Fibroblast of lung (primary cell): ENCODE measurements at regions not wholly inside any gene's neighbourhood (a gene's known extent, or its start where the extent isn't known, plus 50 kb on each side); places are given as distances from the start of the nearest gene placed in this dataset.
"Not testable (repeated sequence)": the region's sequence is repeated elsewhere in the genome, so short reads cannot be mapped to it uniquely, and the experiment has no call there.

Experiments
- EZH2 ChIP-seq: IDR thresholded peaks from 2 replicates; pipeline ENCODE4 v1.5.1; 2012; ENCODE audit warnings: low read length, control low read depth, mild to moderate bottlenecking; ENCODE audit errors: missing control alignments
- TF ChIP-seq, protein P1 (sequence below), 2 donors: IDR thresholded peaks in 1 of 2; conservative IDR thresholded peaks in 1 of 2; 1 replicate in 1 of 2; 2 replicates in 1 of 2; pipeline ENCODE4 v1.5.1; 2011 to 2012; ENCODE audit warnings: low read length in 2 of 2, control low read depth in 1 of 2, inconsistent platforms in 1 of 2, low read depth in 1 of 2, mild to moderate bottlenecking in 1 of 2

DNA sequence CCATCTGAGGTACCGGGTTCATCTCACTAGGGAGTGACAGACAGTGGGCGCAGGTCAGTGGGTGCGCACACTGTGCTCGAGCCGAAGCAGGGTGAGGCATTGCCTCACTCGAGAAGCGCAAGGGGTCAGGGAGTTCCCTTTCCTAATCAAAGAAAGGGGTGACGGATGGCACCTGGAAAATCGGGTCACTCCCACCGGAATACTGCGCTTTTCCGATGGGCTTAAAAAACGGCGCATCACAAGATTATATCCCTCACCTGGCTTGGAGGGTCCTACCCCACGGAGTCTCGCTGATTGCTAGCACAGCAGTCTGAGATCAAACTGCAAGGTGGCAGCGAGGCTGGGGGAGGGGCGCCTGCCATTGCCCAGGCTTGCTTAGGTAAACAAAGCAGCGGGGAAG, 91.0 kb upstream of the SATB1 start:
- TF ChIP-seq EZH2 = not testable (repeated sequence)
- TF ChIP-seq, protein P1, sequence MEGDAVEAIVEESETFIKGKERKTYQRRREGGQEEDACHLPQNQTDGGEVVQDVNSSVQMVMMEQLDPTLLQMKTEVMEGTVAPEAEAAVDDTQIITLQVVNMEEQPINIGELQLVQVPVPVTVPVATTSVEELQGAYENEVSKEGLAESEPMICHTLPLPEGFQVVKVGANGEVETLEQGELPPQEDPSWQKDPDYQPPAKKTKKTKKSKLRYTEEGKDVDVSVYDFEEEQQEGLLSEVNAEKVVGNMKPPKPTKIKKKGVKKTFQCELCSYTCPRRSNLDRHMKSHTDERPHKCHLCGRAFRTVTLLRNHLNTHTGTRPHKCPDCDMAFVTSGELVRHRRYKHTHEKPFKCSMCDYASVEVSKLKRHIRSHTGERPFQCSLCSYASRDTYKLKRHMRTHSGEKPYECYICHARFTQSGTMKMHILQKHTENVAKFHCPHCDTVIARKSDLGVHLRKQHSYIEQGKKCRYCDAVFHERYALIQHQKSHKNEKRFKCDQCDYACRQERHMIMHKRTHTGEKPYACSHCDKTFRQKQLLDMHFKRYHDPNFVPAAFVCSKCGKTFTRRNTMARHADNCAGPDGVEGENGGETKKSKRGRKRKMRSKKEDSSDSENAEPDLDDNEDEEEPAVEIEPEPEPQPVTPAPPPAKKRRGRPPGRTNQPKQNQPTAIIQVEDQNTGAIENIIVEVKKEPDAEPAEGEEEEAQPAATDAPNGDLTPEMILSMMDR (conservative IDR thresholded peaks at IDR 0.05 in 1 of 2, IDR thresholded peaks at IDR 0.05 in 1 of 2; ENCODE audit: low read depth in 1 of 2, low read length in 2 of 2) = not testable (repeated sequence)
